IMR-90 (cell line): ENCODE measurements at regions not wholly inside any gene's neighbourhood (a gene's known extent, or its start where the extent isn't known, plus 50 kb on each side); places are given as distances from the start of the nearest gene placed in this dataset.

Experiments used
- CTCF ChIP-seq: conservative IDR thresholded peaks from 2 replicates; pipeline ENCODE4 v1.5.1; 2012; ENCODE audit warnings: mild to moderate bottlenecking, low read depth, low read length, improper control_type of control experiment
- USF2 ChIP-seq: fragments of 150-350 bp; IDR thresholded peaks from 2 replicates; pipeline ENCODE4 v1.6.1; 2017; ENCODE audit warnings: mild to moderate bottlenecking, antibody characterized with exemption, low read length, low read depth

GRCh38 chr2:42108852-42109251 is 60.3 kb upstream of the EML4 start:
- TF ChIP-seq CTCF (no peak), USF2 (no peak)
